LHCN-M2 (cell line): ENCODE measurements at regions not wholly inside any gene's neighbourhood (a gene's known extent, or its start where the extent isn't known, plus 50 kb on each side); places are given as distances from the start of the nearest gene placed in this dataset.

ENCODE experiments used
- DNase-seq: peaks from one replicate; pipeline ENCODE4 v3.0.0-alpha.2; 2012; ENCODE audit warnings: low read depth

DNA sequence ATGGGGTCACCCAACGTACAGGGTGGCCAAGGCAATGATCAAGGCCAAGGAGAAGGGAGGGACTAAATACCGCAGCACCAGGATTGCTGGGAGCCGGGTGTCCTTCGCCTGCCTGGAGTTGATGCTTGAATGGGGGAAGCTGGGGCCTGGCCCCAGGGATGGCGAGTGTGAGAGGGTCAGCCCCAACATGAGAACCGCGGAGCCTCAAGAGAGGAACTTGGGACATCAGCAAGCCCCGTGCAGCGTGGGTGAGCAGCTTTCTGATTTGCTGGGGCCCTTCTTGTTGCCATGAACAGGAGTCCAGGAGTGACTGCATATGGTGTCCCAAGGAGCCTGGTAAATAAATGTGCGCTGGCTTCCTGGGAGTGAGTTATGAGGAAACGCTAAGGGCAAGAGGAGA is 72.8 kb upstream of the PITRM1 start:
- DNase-seq: no peak

DNA sequence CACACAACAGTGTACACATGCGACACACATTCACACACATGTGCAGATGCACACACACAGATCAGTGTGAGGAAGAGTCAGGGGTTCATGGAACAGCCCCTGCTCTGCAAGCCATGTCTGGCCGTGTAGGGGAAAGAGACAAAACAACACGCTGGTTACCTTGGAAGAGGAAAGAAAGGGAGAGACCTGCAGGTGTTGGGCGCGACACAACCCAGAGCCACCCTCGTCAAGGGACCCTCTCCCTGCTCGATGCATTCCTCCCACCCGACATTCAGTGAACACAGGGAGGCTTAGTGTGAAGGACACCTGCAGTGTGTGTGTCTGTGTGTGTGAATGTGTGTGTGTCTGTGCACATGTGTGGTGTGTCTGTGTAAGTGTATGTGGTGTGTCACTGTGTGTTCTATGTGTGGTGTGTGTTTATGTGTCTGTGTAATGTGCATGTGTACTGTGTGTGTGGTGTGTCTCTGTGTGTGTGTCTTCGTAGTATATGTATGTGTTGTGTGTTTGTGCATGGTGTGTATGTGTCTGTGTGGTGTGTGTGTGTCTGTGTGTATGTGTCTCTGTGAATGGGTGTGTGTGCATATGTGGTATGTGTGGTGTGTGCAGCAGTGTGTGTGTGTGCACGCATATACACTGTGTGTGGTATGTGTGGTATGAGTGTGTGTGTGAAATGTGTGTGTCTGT is 69.5 kb upstream of the PITRM1 start:
- DNase-seq: no peak

- no peak for DNase-seq
These were observed 68.8 kb upstream of the PITRM1 start for GRCh38 chr10:3241274-3241921.

GRCh38 chr10:3239920-3240894 is 67.6 kb upstream of the PITRM1 start:
- no peak for DNase-seq

GRCh38 chr10:3239066-3239919 is 66.7 kb upstream of the PITRM1 start:
- peak; percentile 37 for DNase-seq

DNA sequence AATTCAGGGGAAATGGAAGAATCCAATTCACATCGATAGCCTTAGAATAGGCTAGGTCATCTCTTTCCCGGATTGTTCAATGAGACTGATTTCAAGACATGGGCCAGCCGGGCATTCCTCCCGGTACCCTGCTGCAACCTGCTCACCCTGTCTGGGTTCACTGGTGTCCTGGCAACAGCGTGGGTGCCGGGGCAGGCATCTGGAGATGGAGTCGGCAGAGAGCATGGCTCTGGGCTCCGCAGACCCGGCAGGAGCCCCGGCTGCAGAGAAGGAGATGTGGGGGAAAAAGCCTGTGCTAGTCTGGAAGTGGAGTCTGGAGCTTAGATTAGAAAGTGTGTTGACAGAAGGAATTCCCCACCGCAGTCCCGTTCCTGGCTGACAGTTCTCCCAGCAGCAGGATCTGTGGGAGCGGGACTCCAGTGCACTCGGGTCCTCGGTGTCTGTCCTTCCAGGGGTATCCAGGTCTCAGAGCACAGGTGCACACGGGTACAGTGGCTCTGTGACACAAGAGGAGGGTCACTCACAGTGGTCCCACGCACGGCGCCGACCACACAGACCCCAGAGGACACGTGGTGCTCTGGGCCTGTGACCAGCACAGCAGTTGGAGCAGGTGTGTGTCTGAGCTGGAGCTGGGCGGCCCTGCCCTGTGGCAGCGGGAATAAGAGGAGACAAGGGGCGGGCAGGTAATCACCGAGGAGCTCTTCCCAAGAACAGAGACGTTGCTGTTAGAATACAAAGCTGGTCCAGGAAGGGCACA is 65.7 kb upstream of the PITRM1 start:
- no peak for DNase-seq

DNA sequence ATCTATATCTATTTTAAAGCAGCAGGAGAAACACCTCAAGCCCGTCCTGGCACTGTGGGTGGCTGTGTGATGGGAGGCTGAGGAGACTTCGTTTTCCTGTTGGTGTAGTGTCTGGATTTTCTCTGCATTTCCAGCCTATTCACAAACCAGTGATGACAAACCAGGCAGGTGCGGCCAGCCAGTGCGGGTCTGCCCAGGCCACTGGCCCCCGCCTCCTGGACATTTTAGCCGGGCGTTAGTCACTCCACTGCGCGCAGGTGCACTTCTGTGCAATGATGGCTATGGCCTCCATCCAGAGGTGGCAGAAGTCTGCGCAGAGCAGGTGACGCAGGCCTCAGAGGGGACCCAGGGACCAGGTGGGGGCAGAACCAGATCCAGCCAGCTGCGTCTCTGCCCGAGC is 64.9 kb upstream of the PITRM1 start:
- DNase-seq: no peak

DNA sequence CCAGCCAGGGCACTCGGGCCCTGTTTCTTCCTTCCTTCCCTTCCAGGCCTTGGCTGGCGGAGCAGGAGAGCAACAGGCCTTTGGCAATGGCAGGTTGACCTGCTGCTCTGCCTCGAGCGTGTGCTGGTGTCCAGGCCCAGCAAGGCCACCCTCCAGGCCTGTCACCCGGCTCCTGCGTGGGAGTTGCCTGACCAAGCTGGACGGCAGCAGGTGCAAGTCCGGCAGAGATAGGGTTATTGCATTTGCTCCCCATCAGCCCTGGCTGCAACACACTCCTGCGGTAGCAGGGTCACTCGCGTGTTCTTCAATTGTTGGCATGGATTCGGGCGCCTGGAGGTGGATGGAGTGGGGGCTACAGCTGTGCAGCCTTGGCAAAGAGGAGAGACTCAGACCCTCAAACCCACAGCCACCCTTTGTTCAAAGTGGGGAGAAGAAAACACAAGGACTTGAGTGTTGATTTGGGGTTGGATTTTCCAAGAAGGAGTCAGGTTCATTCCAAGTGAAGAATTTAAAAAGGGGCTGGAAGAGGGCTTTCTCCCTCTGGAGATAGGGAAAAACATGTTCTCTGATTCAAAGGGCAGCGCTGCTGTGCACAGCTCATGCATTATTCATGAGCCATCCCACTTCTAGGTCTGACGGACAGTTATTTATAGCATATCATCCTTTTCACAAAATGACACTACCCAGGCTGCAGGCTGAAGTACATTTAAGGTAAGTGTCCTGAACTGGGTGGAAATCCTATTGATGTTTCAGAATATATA is 64.2 kb upstream of the PITRM1 start:
- DNase-seq: no peak

DNA sequence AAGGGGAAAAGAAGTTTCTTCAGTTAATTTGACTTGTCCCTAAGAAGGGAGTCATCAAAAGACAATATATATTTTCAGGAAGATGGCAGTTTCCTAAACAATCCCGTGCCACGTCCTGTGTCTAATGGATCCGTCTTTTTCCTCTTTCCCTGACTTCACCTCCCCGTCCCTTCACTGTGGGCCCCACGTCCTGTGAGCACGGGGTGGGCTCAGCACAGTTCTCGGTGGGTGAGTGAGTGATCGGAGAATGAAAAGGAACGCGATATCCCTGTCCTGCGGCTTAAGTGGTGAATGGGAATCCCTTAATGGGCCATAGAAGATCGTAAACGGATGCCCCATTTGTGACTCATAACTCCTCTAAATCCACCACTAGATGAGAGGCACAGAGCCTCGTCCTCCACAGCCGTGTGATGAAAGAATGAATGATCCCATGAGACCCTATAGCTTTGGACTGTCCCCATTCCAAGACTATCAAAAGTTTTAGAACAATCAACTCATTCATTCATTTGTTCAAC is 63.5 kb upstream of the PITRM1 start:
- no peak for DNase-seq

DNA sequence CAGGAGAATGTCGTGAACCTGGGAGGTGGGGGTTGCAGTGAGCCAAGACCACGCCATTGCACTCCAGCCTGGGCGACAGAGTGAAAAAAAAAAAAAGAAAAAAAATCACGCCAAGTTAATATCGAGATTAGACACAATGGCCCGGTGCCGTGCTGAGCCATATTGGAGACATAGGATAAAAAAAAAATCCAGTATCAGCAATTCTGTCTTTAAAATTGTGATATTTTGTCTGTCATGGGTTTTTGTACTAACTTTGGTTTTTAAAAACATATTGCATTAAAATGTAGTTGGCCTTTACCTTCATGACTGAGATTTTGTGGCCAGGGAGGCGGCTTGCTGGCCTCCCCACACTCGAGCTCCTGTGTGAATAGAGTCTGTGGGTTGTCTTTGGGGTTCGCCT is 62.8 kb upstream of the PITRM1 start:
- no peak for DNase-seq

DNA sequence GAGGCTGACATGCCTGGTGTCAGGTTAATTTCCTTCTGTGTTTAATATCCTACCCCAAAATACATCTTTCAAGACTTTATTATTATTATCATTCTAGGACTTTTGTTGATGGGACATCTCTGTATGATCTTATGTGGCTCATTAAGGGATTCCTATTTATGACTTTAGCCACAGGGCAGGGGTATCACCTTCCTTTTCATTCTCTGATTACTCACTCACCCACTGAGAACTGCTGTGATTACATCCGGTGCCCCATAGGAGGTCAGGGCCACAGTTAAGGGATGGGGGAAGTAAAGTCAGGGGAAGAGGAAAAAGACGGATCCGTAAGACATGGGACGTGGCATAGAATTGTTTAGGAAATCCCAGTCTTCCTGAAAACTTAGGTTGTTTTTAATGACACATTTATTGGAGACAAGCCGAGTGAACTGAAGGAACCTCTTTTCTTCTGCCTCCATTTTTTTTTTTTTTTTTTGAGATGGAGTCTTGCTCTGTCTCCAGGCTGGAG is 61.0 kb upstream of the PITRM1 start:
- DNase-seq: no peak

DNA sequence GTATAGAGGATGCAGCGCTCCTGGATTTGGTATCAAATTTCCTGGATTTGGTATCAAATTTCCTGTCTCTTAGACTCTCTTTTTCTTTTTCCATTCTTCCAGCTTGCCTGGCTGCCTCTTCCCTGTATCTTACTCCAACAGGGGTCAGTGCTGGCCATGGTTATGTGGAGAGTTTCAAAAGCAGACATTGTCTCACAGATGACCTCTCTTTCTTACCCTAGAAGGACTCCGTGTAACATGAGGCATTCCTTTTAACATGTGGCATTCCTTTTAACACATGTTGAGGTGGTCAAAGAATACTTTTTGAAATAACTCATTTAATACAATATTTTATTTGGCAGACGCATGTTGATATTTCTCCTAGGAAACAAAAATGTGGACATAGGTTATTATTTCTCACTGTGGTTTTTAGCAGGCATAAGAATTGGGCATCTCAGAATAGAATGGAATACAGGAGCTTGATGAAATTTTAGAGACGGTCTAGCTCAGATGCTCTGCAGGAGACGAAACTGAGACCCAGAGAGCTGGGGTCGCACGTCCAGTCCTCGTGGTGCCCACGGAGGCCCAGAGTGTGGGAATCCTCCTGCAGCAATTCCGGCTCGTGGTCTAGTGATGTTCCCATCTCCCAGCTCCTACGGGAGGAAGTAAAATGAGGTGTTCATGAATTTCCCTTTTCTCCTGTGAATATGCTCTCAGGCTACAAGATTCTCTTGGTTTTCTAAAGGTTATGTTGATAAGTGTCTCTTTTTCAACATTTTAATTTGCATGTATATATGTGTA is 59.6 kb upstream of the PITRM1 start:
- DNase-seq: peak; percentile 77

- no peak for DNase-seq
These were observed 57.2 kb upstream of the PITRM1 start for GRCh38 chr10:3229815-3230214.

GRCh38 chr10:3228629-3228945 is 56.0 kb upstream of the PITRM1 start:
- DNase-seq: no peak

DNA sequence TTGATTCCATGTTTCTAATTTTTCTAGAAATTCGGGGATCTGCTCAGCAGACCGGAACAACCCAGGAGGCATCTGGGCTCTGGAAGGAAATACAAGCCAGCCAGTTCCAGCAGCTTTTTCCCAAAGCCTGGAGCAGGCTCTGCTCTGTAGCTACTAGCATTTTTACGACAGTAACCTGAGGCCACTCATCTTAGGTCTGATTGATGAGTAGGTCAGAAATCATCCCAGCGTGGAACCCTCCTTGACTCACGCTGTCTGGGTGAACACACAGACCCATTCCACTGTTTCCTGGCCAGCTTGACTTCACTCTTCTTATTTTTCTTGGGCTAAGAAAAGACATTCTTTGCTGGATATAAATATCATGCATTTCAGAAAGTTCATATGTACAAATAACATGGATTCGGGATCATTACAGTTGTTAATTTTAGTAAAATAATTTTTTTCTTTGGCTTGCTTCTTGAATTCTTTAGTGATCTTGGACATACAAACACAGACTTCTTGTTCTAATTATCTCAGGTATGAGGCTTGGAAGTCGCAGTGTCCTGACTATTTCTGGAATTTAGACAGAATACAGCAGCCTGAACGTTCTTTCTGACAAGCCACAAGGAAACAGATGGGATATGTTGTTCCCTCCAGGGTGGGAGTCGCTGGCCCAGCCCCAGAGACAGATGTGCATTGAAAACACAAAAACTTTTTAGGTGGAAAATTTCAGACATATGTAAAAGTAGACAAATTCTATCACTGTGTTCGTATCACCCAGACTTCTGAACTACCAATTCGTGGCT is 54.6 kb upstream of the PITRM1 start:
- peak; percentile 68 for DNase-seq

DNA sequence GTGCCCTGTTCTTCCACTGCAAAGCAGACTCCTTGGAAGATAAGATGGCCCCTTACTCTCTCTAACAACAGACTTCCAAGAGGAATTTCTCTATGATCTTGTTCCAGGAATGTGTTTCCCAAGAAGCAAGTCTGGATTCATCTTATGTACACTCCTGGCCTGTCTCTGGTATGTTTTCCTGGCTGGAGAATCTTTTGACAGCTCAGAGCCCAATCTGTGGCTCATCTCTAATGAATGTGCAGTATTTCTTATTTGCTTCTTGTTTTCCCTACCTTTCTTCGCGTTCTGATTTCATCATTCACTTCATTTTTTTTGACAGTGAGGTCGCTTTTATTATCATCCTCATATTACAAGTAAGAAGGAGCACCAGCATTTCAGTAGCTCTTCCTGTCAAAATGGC is 53.0 kb upstream of the PITRM1 start:
- DNase-seq: no peak

DNA sequence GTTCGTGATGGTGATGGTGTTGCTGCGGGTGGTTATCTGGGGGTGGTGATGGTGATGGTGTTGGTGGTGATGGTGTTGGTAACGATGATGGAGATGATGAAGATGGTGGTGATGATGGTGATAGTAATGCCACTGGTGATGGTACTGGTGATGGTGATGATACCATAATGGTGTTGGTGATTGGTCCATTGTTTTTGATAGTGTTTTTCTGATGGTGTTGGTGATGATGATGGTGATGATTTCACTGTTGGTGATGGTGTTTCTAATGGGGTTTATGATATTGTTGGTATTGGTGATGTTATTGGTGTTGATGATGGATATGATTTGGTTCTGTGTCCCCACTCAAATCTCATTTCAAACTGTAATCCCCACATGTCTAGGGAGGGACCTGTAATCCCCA is 51.7 kb upstream of the PITRM1 start:
- DNase-seq: no peak

- no peak for DNase-seq
These were observed 50.0 kb upstream of the PITRM1 start for GRCh38 chr10:3222626-3223025.
